Muscle of leg (tissue), 3 donors: ENCODE measurements at regions not wholly inside any gene's neighbourhood (a gene's known extent, or its start where the extent isn't known, plus 50 kb on each side); places are given as distances from the start of the nearest gene placed in this dataset.
A peak's percentile ranks its signal among the peaks of the same experiment; 100 is the strongest.

Experiments used
- DNase-seq: peaks from one replicate; pipeline ENCODE4 v3.0.0; 2013
- H3K27ac ChIP-seq: one replicate; pipeline ENCODE4 v1.5.1; 2013; ENCODE audit warnings: mild to moderate bottlenecking, low read length, control low read depth
- H3K27me3 ChIP-seq: one replicate; pipeline ENCODE4 v1.6.1; 2013; ENCODE audit warnings: low read length; ENCODE audit not compliant: control insufficient read depth, insufficient read depth
- H3K36me3 ChIP-seq: one replicate; pipeline ENCODE4 v1.6.1; 2013; ENCODE audit warnings: low read length; ENCODE audit not compliant: control insufficient read depth, insufficient read depth
- H3K4me1 ChIP-seq: one replicate; pipeline ENCODE4 v1.6.1; 2013; ENCODE audit warnings: low read length; ENCODE audit not compliant: control insufficient read depth, insufficient read depth
- H3K4me3 ChIP-seq: one replicate; pipeline ENCODE4 v1.5.1; 2013; ENCODE audit warnings: low read length, control low read depth
- H3K9me3 ChIP-seq: replicated peaks from 2 replicates; pipeline ENCODE4 v1.6.1; 2013; ENCODE audit warnings: low read depth, low read length; ENCODE audit not compliant: control insufficient read depth
- WGBS: methylation state at CpG from one replicate; pipeline ENCODE4 v1.1.5; 2013; ENCODE audit warnings: missing lambda C conversion rate; ENCODE audit not compliant: insufficient coverage; 5-methylcytosine and 5-hydroxymethylcytosine counted together

DNA sequence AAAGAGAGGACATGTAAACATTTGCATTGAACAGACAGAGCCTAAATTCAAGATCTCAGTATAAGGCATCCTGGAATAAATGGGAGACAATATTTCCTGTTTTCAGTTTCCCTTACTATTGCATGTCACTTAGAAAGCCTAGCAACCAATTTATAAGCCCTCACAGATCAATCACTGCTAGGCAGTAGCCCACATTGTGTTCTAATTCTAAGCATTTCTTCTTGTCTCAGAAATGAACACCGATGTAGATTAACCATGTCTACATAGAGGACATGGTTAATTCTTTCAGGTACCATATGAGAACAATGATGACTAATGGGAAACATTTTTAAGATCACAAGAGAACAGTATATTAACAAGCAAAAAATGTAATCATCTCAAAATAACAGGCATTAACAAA is 79.6 kb upstream of the HMHB1 start:
- Histone ChIP-seq H3K27ac (no peak overlapping the region), H3K36me3 (no peaks in the 10 kb centered on the region), H3K27me3 (peaks cover 2% of the 10 kb centered on the region), H3K4me3 (no peak overlapping the region), H3K9me3 (no peaks in the 10 kb centered on the region), H3K4me1 (no peaks in the 10 kb centered on the region)
- no peak for DNase-seq
- no CpG with 5 or more reads among the region's 1 CpG for WGBS

DNA sequence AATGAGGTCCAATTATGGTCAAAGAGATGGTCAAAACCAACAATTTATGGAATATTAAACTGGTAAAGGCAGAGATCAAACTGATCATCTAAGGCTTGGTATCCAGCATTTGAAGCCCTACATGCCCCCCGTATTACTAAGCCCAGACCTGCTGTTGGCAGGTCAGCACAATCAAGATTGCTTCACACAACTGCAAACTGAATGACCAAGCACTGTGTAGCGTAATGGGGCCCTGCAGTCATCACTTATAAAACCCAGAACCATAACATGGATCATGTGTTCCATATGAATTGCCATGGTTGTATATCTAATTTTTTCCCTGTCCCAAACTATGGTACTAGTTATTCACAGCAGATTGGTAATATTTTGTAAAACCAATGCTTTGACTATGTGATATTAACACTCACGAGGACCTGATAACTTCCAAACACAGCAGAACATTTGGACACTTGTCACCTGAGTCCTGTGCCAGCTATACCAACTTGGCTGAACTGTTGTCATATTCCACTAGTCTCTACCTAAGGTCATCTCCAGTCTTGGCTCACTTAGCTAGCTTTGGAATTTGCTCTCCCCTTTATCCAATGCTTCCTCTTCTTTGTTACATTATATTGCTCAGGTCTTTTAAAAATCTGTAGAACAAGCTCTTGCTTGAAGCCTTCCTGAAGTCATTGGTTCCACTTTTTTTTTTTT is 81.7 kb upstream of the HMHB1 start:
- WGBS: no CpG with 5 or more reads among the region's 3 CpGs
- peaks cover 8% of the 10 kb centered on the region for H3K9me3 ChIP-seq
- no peaks in the 10 kb centered on the region for H3K36me3 ChIP-seq
- H3K4me1 ChIP-seq: no peaks in the 10 kb centered on the region
- H3K27ac ChIP-seq: no peak overlapping the region
- no peak for DNase-seq
- peaks cover 2% of the 10 kb centered on the region for H3K27me3 ChIP-seq
- H3K4me3 ChIP-seq: no peak overlapping the region

DNA sequence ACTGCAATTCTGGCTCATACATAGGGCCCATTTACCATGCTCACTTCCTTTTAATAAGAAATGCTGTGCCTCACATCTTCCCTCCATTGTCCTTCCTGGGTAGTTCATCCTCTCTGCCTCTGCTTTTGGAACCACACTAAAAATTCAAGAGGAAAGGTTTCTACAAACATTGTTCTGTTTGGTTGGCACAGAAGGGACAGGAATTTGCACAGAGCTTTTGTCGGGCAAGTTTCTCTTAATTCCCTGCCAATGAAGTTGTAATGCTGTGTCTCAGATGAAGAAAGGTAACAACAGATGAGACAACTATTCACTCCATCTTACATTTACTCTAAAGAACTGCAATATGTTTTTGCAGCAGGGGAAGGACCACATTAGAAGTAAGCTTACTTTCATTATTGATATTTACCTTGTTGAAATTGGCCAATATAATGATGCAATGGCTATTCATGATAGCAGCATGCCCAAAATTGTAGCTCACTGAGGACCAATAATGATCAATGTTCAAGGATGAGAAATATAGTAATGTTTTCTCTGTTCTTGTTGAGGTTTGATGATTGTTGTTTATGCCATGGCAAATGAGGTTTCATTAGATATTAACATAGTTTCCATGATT is 82.5 kb upstream of the HMHB1 start:
- whole genome bisulfite sequencing: no CpG with 5 or more reads among the region's 1 CpG
- no peaks in the 10 kb centered on the region for H3K4me1 ChIP-seq
- H3K9me3 ChIP-seq: peaks cover 12% of the 10 kb centered on the region
- no peak overlapping the region for H3K27ac ChIP-seq
- peaks cover 2% of the 10 kb centered on the region for H3K27me3 ChIP-seq
- no peak for DNase-seq
- H3K36me3 ChIP-seq: no peaks in the 10 kb centered on the region
- no peak overlapping the region for H3K4me3 ChIP-seq

DNA sequence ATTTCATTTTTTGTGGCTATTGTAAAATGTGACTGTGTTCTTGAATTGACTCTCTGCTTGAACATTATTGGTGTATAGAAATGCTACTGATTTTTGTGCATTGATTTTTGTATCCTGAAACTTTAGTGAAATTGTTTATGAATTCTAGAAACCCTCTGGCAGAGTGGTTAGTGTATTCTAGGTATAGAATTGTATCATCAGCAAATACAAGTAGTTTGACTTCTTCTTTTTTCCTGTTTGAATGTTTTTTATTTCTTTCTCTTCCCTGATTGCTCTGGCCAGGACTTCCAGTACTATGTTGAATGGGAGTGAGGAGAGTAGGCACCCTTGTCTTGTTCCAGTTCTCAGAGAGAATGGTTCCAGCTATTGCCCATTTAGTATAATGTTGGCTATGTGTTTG is 88.8 kb upstream of the HMHB1 start:
- Histone ChIP-seq H3K27ac (no peak overlapping the region), H3K4me3 (no peak overlapping the region), H3K4me1 (no peaks in the 10 kb centered on the region), H3K36me3 (no peaks in the 10 kb centered on the region), H3K27me3 (peaks cover 2% of the 10 kb centered on the region), H3K9me3 (peaks cover 18% of the 10 kb centered on the region)
- DNase-seq: no peak

DNA sequence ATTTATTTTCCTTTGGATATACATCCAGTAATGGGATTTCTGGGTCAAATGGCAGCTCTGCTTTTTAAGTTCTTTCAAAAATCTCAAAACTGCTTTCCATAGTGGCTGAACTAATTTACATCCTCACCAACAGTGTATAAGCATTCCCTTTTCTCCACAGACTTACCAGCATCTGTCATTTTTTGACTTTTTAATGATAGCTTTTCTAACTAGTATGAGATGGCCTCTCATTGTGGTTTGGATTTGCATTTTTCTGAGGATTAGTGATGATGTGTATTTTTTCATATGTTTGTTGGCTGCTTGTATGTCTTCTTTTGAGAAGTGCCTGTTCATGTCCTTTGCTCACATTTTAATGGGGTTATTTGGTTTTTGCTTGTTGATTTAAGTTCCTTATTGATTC is 90.0 kb upstream of the HMHB1 start:
- Histone ChIP-seq H3K9me3 (peaks cover 18% of the 10 kb centered on the region), H3K36me3 (no peaks in the 10 kb centered on the region), H3K4me1 (peaks cover 2% of the 10 kb centered on the region), H3K27me3 (no peaks in the 10 kb centered on the region), H3K27ac (no peak overlapping the region), H3K4me3 (no peak overlapping the region)
- no peak for DNase-seq

- H3K4me1 ChIP-seq: peaks cover 6% of the 10 kb centered on the region
These were observed 91.3 kb upstream of the HMHB1 start for GRCh38 chr5:143720689-143721088.

GRCh38 chr5:143717400-143717799 is 94.6 kb upstream of the HMHB1 start:
- Histone ChIP-seq H3K4me3 (no peak overlapping the region), H3K27ac (peak overlapping the region; percentile 43), H3K27me3 (no peaks in the 10 kb centered on the region), H3K4me1 (peaks cover 25% of the 10 kb centered on the region), H3K9me3 (no peaks in the 10 kb centered on the region), H3K36me3 (no peaks in the 10 kb centered on the region)
- 9% methylated on average over 1 of the region's 2 CpGs for WGBS
- peak; percentile 87 for DNase-seq

More at GRCh38 chr5:143720689-143721088, 91.3 kb upstream of the HMHB1 start:
- peaks cover 12% of the 10 kb centered on the region for H3K9me3 ChIP-seq
- WGBS: 93% methylated on average over 3 of the region's 5 CpGs
- no peaks in the 10 kb centered on the region for H3K27me3 ChIP-seq
- H3K4me3 ChIP-seq: no peak overlapping the region
- DNase-seq: no peak
- no peaks in the 10 kb centered on the region for H3K36me3 ChIP-seq
- no peak overlapping the region for H3K27ac ChIP-seq

DNA sequence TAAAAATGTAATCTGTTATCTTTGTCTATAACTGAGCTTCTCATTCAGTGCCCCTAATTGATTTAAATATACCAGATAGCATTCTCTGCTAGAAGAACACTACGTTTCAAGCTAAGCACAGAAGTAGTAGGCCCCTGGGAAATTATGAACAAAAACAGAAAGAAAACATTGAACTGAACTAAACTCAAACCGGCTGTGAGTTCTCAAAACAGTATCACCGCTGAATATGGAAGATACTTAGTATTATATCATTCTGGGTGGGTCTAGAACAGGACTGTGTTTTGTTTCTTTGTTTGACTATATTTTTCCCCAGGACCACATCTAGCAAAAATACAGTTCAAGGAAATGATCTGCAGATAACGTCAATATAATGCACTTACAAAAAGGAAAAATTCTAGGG is 95.1 kb upstream of the HMHB1 start:
- WGBS: no CpG with 5 or more reads among the region's 4 CpGs
- Histone ChIP-seq H3K27me3 (no peaks in the 10 kb centered on the region), H3K36me3 (no peaks in the 10 kb centered on the region), H3K4me1 (peaks cover 27% of the 10 kb centered on the region), H3K9me3 (no peaks in the 10 kb centered on the region), H3K27ac (peak overlapping the region; percentile 43), H3K4me3 (no peak overlapping the region)
- DNase-seq: peak; percentile 94

- Histone ChIP-seq H3K4me3 (no peak overlapping the region), H3K9me3 (no peaks in the 10 kb centered on the region), H3K4me1 (peaks cover 27% of the 10 kb centered on the region), H3K36me3 (no peaks in the 10 kb centered on the region), H3K27ac (peak overlapping the region; percentile 37), H3K27me3 (no peaks in the 10 kb centered on the region)
- DNase-seq: peak; percentile 64
- no CpG with 5 or more reads among the region's 3 CpGs for WGBS
These were observed 96.3 kb upstream of the HMHB1 start for GRCh38 chr5:143715616-143716015.

GRCh38 chr5:143714629-143715028 is 97.3 kb upstream of the HMHB1 start:
- Histone ChIP-seq H3K27me3 (no peaks in the 10 kb centered on the region), H3K27ac (no peak overlapping the region), H3K36me3 (no peaks in the 10 kb centered on the region), H3K9me3 (no peaks in the 10 kb centered on the region), H3K4me1 (peaks cover 28% of the 10 kb centered on the region), H3K4me3 (no peak overlapping the region)
- WGBS: no CpG with 5 or more reads among the region's 4 CpGs
- DNase-seq: peak; percentile 43
